ENCODE measurements at regions not wholly inside any gene's neighbourhood (a gene's known extent, or its start where the extent isn't known, plus 50 kb on each side); places are given as distances from the start of the nearest gene placed in this dataset.
"Not testable (repeated sequence)": the region's sequence is repeated elsewhere in the genome, so short reads cannot be mapped to it uniquely, and the experiment has no call there.

DNA sequence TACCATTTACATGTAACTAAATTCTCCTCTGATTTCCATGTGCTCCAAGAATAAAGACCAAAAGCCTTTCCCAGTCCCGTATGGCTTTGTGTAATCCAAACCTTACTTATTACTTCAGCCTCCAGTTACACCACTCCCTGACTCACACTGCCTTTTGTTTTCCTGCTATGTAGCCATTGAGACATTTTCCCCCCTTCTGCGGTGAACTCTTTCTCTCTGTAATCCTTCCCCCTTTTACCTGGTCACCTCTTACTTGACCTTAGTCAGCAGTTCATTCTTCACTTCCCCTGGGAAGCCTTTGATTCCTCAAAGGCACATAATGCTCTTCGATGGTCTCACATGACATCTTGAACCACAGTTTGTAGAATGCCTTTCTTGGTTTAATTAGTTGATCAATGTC is 256.0 kb upstream of the FANCL start:
- DNase-seq (ENCODE audit: low read depth) = no peak

DNA sequence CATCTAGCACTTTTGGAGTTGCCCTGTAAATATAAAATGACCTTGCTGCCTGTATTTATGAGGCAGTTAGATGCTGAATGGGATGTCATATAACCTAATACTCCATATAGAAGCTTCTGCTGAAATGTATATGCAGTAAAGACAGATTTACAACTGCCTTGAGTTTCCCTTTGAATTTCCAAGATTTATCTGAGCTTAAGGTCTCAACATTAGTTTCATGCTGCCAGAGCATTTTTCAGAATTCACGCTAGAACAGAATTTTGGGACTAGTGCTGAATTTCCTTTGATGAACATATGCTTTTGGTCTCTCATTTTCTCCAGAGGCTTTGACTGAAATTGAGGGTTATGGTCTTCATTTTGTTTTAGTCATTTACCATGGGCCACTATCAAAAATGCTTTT is 254.7 kb upstream of the FANCL start:
- DNase-seq (ENCODE audit: low read depth) = no peak

DNA sequence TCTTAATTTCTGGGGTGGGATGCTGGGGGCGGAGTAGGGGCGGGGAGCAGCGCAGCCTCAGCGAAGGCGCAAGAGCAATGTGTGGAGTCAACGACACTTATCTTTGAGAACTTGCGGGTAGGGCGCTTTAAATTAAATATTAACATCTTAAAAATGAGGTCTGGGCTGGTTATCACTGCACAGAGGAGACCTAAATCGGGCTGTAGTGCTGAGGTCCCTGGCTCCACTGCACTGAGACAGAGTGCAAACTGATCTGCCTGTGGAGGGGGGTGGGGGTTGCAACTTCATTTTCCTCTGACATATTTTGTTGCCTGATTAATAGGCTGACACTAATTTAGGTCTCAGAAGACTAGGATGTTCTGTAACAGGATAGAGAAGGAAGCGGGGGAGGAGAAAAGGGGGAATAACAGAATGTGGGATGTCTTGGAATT is 253.0 kb upstream of the FANCL start:
- no peak for DNase-seq (ENCODE audit: low read depth)

DNA sequence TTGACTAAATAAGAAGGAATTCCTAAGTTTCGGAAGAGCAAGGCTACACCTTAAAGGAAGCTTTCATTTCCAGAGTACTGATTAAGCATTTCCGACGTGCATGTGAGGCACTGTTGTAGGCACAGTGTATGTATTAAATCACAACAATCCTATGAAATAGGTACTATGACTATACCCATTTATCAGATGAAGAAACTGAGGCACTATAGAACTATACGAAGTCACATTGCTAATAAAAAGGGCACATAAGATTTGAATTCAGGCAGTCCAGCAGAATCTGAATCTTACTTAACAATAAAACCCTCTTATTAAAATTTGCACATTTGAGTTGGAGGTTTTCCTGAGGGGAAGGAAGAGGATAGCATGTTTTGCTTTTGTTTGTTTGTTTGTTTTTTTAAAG is 243.5 kb upstream of the FANCL start:
- no peak for DNase-seq (ENCODE audit: low read depth)

DNA sequence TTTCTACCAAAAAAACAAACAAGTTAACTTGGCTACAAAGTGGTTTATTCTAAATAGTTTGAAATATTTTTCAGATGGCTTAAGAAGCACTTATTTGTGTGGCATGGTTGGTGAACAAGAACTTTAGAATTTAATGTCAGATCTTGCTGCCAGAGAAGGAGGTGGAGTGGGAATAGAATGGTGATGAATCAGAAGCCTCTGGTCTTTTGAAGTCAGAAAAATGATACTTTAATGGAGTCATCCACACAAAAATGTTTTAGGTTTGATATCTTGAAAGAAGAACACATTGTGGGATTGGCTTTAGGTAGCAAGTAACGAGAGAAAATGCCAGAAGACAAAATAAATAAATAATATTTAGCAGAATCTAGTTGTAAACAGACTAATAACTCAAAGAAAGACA is 243.1 kb upstream of the FANCL start:
- DNase-seq (ENCODE audit: low read depth) = no peak

DNA sequence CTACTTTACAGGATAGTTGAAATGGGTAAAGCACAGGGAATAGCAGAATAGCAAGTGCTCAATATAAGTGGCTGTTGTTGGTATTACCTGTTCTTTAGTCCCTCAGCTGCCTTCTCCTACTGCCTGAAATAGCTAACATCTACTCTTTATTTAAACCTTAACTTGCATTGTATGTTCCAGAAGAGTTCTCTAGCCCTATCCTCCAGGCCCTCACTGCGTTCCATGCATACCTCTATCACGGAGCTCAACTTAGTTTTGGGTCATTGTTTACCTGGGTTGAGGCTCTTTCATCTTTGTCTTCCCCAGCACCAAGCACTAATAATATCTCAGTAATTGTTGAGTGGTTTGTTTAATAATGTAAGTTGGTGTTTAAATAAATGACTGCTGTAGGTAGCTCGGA is 242.2 kb upstream of the FANCL start:
- DNase-seq (ENCODE audit: low read depth) = no peak

DNA sequence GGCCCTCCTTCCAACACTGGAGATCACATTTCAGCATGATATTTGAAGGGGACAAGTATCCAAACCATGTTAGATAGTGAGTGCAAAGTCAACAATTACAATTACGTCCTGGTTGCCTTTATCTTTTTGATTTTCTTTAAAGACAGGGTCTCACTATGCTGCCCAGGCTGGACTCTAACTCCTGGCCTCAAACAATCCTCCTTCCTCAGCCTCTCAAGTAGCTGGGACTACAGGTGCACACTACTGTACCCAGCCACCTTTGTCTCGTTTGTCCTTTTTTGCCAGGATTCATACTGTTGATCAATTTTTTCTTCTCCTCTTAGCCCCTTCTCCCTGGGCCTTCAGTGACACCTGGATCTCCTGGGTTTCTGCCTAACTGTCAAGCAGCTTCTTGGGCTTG is 240.5 kb upstream of the FANCL start:
- no peak for DNase-seq (ENCODE audit: low read depth)

DNA sequence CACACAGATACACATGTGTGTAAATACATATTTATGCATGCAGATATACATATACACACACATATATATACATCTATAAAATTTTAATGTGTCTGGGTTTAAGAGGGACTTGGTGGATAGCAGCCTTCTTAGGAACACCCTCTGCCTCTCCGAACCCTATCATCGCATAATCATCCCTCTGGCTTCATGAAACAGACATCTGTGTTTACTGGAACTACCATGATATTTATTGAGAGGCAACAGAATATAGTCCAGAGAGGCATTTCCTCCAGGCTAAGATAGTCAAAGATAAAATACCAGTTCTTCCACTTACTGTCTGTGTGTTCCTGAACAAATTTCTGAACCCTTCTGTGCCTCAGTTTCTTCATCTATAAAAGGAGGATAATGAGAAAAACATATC is 239.0 kb upstream of the FANCL start:
- DNase-seq (ENCODE audit: low read depth) = no peak

DNA sequence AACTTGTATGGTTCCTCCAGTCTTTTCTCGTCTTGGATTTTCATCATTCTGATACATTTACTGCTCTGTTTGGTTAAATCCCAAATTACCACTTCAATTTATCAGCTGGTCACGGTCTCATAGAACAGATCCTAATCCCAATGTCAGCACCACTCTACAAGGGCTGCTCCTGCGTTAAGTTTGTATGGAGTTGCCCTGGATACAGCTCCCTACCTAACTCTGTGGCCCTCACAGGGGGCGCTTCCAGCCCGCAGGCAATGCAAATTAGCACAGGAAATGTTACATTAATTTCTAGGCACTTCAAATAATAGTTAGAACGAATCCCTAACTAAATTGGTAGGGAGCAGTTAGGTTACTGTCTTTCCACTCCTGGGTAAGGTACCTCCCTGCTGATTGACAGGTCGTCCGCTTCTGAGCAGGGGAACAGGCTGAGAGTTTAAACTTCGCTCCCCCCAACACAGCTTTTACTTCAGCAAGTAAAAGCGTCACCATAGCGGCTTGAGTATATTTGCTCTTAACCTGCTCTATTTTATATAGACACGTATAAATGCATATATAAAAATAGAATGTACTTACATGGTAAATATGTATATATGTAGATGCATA is 238.5 kb upstream of the FANCL start:
- no peak for DNase-seq (ENCODE audit: low read depth)

DNA sequence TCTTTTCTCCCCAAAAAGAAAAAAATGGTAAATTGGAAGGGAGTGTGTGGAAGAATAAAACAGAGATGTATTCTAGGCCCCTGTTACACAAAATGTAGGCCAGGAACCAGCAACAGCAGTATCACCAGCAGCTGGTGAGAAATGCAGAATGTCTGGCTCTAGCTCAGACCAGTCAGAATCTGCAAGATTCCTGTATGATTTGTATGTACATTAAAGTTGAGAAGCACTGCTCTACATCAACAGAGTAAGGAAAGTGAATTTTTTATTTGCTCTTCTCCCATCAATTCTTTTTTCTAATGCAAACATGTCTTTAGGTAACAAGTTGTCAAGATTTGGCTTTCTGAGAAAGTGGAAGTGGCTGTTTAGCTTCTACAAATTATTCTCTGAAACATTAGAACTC is 235.4 kb upstream of the FANCL start:
- no peak for DNase-seq (ENCODE audit: low read depth)

DNA sequence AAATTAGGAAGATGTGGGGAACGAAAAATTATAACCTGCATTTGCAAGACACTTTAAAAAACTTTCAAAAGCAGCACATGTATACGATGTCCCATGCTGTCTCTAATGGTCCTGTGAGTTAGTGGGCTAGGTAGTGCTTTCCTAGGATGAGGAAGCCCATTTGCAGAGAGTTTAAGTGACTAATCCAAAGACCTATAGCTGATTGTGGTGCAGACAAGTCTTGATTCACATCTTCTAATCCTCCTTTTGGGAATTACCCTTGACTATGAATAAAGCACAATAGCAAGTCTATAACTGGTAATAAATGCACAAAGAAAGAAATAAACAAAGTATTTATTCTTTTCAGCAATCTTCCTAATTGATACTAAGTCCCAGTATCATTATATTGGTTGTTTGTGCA is 234.6 kb upstream of the FANCL start:
- no peak for DNase-seq (ENCODE audit: low read depth)

DNA sequence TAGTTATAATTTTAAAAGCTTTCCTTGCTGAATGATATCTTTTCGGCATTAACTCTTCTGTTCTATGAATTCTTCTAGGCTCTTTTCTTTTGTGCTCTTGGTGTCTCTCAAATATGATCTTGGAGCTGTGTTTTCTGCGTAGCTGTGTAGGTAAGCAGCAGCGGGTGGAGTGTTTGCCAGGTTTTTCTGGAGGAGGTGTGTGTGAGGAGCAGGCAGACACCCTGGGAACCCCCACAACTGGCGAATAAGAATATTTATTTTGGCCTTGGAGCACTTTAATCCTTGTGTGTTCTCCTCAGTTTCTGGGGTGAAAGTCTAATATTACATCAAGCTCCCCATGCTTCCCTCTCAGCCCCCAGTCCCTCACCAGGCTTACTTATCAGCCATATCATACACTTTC is 232.0 kb upstream of the FANCL start:
- no peak for DNase-seq (ENCODE audit: low read depth)

DNA sequence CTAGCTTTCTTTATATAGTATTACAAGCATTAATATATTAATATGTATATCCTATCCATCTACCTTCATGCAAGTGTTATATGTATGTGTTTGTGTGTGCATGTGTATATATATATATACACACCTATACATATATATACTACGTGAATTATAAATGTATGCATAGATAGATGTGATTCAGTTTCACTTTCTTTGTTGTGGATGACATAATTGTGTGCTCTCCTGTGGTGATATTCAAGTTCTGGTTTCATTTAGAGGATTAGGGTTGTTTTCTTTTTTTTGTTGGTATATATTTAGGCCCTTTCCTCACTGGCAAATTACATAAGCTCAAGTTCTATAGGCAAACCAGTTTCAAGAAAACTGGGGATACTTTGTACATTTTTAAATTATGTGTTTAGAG is 225.7 kb upstream of the FANCL start:
- no peak for DNase-seq (ENCODE audit: low read depth)

DNA sequence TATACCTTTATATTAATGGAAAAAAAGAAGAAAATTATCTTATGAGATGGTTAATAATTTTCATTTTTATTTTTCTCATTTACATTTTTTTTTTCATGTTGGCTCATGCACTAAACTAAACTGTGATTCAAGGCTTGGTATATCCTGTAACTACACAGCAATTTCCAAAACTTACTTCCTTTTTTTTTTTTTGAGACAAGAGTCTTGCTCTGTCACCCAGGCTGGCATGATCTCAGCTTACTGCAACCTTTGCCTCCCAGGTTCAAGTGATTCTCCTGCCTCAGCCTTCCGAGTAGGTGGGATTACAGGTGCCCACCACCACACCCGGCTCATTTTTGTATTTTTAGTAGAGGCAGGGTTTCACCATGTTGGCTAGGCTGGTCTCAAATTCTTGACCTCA is 224.9 kb upstream of the FANCL start:
- not testable (repeated sequence) for DNase-seq (ENCODE audit: low read depth)

DNA sequence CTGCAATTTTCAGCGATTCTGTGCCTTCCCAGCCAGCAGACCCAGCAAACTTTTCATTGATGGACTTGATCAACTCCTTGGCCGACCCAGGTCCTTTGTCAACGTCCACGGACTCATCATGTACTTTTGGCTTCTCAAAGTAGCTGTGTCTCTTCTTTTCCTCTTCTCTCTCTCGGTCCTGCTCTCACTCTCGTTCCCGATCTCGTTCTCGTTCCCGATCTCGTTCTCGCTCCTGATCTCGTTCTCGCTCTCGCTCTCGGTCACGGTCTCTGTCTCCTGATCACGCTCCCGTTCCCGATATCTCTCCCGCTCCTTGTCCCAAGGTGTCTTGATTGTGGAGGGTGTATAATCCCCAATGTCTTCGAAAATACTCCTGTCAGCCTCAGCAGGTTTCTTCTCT is 219.5 kb upstream of the FANCL start:
- DNase-seq (ENCODE audit: low read depth) = no peak

DNA sequence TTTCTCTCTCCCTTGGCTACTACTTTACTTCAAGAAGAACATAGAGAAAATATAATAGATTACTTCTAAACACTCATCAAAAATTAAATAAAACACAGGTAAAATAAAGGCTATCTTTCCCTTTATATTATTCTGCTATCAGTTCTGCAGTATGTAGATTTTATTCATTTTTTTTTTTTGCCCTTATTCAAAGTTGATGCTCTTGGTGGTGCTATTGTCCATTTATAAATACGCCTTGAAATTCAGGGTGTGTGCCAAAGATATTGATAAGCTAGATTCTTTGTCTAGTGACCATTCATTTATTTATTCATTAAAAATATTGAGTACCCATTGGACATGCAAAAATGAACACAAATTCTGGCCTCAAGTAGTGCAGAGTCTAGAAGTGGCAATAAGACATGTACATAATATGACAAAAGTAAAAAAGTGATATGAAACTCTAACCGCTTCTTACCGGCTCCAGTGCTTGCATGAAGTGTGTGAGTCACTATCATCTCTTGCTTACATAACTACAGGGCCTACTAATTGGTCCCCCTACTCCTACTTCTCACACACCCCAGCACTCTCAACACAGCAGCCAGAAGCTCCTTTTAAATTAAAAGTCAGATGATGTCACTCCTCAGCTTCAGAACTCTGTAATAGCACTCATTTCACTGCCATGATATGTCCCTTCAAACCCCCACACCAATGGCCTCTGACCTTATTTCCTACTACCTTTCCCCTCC is 208.3 kb upstream of the FANCL start:
- DNase-seq (ENCODE audit: low read depth) = no peak

DNA sequence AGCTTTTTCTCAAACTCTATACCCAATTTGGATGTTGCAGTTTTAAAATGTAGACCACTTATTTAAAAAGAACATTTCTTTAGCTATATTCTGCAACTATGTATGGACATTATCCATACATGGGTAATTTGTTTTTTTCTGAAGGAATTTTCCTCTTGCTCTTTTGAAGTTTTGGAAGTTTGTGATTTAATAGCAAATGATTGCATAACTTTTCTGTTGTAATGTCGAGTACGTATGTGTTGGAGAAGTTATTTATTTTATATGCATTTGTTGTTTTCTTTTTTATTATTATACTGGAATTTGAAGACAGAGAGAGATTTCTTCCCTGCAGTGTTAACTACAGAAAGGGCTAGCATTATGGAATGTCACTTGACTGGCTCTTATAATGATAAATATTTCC is 207.7 kb upstream of the FANCL start:
- DNase-seq (ENCODE audit: low read depth) = no peak

DNA sequence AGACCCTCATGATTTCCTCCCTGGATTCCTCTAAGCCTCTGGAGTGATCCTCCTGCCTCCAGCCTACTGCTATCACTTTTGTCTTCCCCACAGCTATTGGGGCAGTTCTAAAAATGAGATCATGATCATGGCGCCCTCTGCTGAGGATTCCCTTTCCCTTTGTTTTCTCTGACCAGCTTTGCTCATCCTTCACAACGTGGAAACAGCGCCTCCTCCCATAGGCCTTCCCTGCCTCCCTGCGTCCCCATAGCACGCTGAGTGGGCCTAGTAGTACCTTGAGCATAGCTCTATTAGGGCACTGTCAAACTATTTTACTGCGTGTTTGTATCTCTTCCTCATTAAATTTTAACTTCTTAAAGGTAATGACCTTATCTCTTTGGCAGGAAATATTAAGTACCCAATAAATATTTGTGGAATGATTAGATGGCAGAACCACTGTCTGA is 207.0 kb upstream of the FANCL start:
- peak; percentile 2 for DNase-seq (ENCODE audit: low read depth)

DNA sequence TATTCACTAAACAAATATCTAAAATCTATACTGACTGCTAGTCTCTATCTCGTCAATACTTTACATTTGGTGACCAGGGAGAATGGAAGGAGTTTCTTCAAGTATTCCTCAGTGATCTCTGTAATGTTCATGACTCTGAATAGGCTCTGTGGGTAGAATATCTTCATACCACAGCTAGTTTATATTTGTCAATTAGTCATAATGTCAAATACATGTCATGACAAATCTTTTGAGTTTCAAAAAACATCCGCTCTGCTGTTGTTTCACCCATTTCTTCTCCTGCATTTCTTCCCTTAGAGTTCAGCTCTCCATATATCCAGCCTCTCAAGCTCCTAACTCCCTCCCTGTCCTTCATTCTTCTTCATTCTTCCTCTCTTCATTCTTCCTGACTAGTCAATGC is 206.5 kb upstream of the FANCL start:
- DNase-seq (ENCODE audit: low read depth) = no peak

DNA sequence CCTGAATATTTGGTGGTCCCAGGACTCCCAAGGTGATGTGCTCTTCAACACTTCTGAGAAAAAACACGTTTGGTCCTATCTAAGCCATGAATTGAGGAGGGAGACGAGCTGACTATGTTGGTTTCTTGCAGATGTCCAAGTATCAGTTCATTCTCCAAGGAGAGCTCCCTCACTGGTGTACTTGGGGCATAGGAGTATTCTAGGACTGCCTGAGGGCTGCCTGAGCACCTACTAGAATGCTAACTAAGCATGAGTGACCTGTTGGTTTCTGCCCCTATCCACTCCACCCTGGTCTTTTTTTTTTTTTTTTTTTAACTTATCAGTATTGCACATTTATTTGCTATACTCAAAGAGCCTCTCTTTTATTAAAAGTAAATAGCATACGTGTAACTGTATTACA is 200.5 kb upstream of the FANCL start:
- DNase-seq (ENCODE audit: low read depth) = no peak

DNA sequence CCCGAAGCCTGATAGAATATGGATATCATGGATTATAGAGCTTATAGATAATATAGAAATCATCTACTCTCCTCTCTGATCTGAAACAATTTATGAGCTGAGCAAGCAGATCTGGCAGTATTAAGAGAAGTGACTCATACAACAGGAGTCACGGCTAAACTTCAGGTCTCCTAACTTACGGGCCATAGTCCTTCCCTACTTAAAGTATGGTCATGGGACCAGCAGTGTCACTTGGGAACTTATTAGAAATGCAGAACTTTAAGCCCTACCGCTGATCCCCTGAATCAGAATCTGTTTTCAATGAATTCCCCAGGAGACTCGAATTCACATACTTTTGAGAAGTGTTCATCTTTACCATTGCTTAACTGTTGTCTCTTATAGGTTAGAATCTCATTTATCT is 195.7 kb upstream of the FANCL start:
- DNase-seq (ENCODE audit: low read depth) = no peak

DNA sequence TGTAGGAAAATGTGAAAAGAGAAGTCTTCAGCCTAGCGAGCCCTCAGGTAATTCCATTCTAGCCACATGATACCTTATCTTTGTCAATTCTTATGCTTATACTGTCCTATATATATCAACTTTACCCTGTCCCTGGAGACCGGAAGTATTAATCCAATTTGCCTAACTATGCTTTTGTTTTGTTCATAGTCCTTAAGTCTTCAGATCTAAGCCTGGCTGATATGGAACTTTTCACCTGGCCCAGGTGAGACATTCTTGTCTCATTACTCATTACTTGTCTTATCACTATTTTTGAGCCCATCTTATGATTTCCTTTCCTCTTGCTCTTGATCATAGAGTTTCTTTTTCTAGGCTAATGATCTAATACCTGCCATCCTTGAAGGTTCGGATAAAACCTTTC is 194.1 kb upstream of the FANCL start:
- no peak for DNase-seq (ENCODE audit: low read depth)

DNA sequence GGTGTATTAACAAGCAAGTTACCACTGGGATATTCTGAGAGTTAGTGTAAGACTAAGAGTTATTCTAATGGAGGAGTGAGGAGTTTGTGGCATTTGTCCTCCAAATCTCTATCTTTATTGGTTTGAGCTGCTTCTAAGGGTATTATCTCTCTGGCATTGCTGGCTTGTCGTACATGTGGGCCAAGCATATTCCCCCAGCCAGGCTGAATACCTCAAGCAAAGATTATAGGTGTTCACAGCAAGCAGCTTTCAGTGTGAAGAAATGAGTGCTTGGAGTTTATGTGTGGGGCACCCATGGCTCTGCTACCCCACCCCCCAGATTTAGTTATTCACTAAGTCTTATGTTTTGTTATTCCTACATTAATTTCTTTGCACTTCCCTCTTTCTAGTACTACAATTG is 193.6 kb upstream of the FANCL start:
- DNase-seq (ENCODE audit: low read depth) = no peak

DNA sequence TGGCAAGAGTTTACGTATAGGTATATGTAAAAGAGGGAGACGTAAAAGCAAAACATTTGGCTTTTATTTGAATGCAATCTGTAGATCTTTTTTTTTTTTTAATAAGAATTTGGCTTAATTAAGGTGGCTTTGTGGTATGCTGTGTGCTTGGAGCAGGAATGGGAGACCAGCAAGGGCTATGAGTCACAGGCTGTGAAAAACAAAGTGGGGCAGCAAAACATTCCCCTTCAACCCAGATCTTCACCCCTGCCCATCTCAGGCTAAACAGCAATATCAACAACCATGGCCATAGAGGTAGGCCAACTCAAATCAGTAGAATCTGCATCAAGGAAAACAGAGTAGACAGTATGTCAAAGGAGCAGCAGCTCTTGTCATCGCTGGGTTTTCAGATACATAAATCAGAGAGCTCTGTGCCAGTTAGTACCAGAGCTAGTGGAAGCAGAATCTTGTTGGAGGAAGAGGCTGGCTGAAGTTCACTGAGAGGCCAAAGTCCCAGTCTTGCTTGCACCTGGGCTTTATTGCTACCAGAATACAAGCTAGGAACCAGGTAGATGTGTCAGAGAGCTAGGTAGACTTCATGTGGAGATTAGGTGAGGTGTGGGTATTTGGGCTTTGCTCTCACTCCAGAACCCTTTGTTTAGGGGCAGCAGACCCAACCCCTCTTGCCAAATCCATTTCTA is 191.5 kb upstream of the FANCL start:
- DNase-seq (ENCODE audit: low read depth) = no peak

Measured in activated T-cell treated with anti-CD3 and anti-CD28 coated beads for 24 hours (primary cell).